GM13976 (cell line): ENCODE measurements at regions not wholly inside any gene's neighbourhood (a gene's known extent, or its start where the extent isn't known, plus 50 kb on each side); places are given as distances from the start of the nearest gene placed in this dataset.

Source experiments
- DNase-seq: peaks from one replicate; pipeline ENCODE4 v3.0.0; 2012; ENCODE audit warnings: low spot score
- CTCF ChIP-seq: IDR thresholded peaks from 2 replicates; pipeline ENCODE4 v1.5.1; 2012; ENCODE audit warnings: borderline replicate concordance, mild to moderate bottlenecking; ENCODE audit not compliant: insufficient read depth; ENCODE audit errors: extremely low read depth, missing control alignments, control extremely low read depth
- in situ Hi-C: fragments of 300-500 bp; cut with MboI; formaldehyde crosslinking; loops from one replicate; pipeline ENCODE4 v1.12.0; 2022; ENCODE audit warnings: low sequenced_read_pairs, mixed read lengths, inconsistent platforms; ENCODE audit not compliant: unreplicated experiment

GRCh38 chr19:31938675-31939074 lies 406.7 kb upstream of the ZNF507 start:
- TF ChIP-seq CTCF, result no peak
- in situ Hi-C loops, result no loop called here
- DNase-seq, result no peak

GRCh38 chr19:31940396-31940795 lies 405.0 kb upstream of the ZNF507 start:
- no peak for DNase-seq
- TF ChIP-seq CTCF, result no peak
- in situ Hi-C loops, result no loop called here

GRCh38 chr19:31943191-31943661 lies 402.2 kb upstream of the ZNF507 start:
- in situ Hi-C loops, result no loop called here
- no peak for DNase-seq
- no peak for TF ChIP-seq CTCF

- no peak for TF ChIP-seq CTCF
- DNase-seq, result no peak
- in situ Hi-C loops, result no loop called here
Observed at GRCh38 chr19:31943778-31944177, 401.6 kb upstream of the ZNF507 start.

GRCh38 chr19:31944326-31944725 lies 401.1 kb upstream of the ZNF507 start:
- in situ Hi-C loops, result no loop called here
- no peak for TF ChIP-seq CTCF
- no peak for DNase-seq

- in situ Hi-C loops, result no loop called here
- DNase-seq, result no peak
- no peak for TF ChIP-seq CTCF
Observed at GRCh38 chr19:31946491-31946890, 398.9 kb upstream of the ZNF507 start.
